NCI-H2107 treated with DMSO at 0.1 percent for 48 hours (cell line): ENCODE measurements at regions not wholly inside any gene's neighbourhood (a gene's known extent, or its start where the extent isn't known, plus 50 kb on each side); places are given as distances from the start of the nearest gene placed in this dataset.

Experiments used
- DNase-seq: peaks from one replicate; lab custom pipeline; 2025; ENCODE audit not compliant: unreplicated experiment; lab: John Stamatoyannopoulos, UW

GRCh38 chr16:8375232-8375587 lies 215.1 kb downstream of the TMEM114 start:
- DNase-seq = no peak

- DNase-seq = no peak
These were observed 215.6 kb downstream of the TMEM114 start for GRCh38 chr16:8374586-8375231.

- DNase-seq = no peak
These were observed 216.5 kb downstream of the TMEM114 start for GRCh38 chr16:8373676-8374431.

- no peak for DNase-seq
These were observed 218.2 kb downstream of the TMEM114 start for GRCh38 chr16:8372141-8372540.

GRCh38 chr16:8370374-8371270 lies 219.7 kb downstream of the TMEM114 start:
- DNase-seq = no peak

GRCh38 chr16:8358937-8359336 lies 231.4 kb downstream of the TMEM114 start:
- DNase-seq = no peak

GRCh38 chr16:8355675-8356074 lies 234.6 kb downstream of the TMEM114 start:
- no peak for DNase-seq

GRCh38 chr16:8346294-8346693 lies 244.0 kb downstream of the TMEM114 start:
- DNase-seq = no peak

- no peak for DNase-seq
These were observed 248.0 kb downstream of the TMEM114 start for GRCh38 chr16:8342276-8342675.

- DNase-seq = no peak
These were observed 259.6 kb downstream of the TMEM114 start for GRCh38 chr16:8330761-8331160.

GRCh38 chr16:8326232-8326631 lies 264.1 kb downstream of the TMEM114 start:
- no peak for DNase-seq

GRCh38 chr16:8323153-8323552 lies 267.2 kb downstream of the TMEM114 start:
- DNase-seq = no peak

GRCh38 chr16:8320131-8320530 lies 270.2 kb downstream of the TMEM114 start:
- DNase-seq = no peak

- no peak for DNase-seq
These were observed 279.5 kb downstream of the TMEM114 start for GRCh38 chr16:8310816-8311215.

- DNase-seq = no peak
These were observed 280.0 kb downstream of the TMEM114 start for GRCh38 chr16:8310323-8310722.

GRCh38 chr16:8305201-8305600 lies 285.1 kb downstream of the TMEM114 start:
- DNase-seq = no peak

GRCh38 chr16:8299635-8300034 lies 290.7 kb downstream of the TMEM114 start:
- DNase-seq = no peak

GRCh38 chr16:8295513-8296237 lies 294.6 kb downstream of the TMEM114 start:
- DNase-seq = no peak

- DNase-seq = no peak
These were observed 296.9 kb downstream of the TMEM114 start for GRCh38 chr16:8293413-8293812.

GRCh38 chr16:8292271-8292670 lies 298.0 kb downstream of the TMEM114 start:
- DNase-seq = no peak

GRCh38 chr16:8286348-8286747 lies 304.0 kb downstream of the TMEM114 start:
- no peak for DNase-seq
